ENCODE measurements at regions not wholly inside any gene's neighbourhood (a gene's known extent, or its start where the extent isn't known, plus 50 kb on each side); places are given as distances from the start of the nearest gene placed in this dataset.
"Not testable (repeated sequence)": the region's sequence is repeated elsewhere in the genome, so short reads cannot be mapped to it uniquely, and the experiment has no call there.

DNA sequence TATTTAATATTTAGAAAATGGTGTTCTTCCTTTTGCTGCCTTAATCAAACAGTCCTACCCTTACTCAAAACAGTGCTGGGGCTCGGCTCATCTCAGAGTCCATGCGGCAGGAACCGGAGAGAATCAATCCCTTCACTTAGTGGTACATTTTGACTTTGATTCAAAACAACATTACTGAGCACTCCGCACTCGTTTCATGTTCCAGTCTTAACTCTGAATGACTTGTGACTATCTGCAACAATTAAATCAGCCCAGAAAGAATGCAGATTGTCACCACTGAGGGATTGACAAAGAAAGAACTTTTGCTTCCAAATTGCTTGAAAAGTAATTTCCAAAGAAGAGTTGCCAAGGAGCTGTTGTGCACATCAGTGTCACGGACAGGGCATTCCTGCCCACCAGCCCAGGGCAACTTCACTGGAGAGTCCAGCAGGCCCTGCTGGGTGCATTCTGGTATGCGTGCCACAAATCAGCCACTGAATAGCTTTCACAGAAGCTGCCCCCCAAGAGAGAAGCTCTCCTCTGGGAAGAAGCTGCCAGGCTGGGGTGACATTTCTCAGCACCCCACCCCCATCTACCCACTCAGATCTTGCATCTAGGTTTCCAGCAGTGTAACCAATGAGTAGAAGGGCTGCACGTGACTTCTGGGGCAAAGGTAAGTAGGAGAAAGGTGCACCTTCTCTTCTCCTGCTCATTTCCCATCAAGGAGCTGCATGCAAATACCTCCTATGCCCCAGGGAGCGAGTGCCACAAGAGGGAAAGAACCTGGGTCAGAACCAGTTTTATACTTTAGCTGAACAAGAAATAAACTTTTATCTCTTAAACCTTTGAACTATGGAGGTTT, 84.6 kb upstream of the ATP8B1 start:
- no peak for DNase-seq (ENCODE audit: low read depth in 2 of 3, low spot score in 2 of 3)

DNA sequence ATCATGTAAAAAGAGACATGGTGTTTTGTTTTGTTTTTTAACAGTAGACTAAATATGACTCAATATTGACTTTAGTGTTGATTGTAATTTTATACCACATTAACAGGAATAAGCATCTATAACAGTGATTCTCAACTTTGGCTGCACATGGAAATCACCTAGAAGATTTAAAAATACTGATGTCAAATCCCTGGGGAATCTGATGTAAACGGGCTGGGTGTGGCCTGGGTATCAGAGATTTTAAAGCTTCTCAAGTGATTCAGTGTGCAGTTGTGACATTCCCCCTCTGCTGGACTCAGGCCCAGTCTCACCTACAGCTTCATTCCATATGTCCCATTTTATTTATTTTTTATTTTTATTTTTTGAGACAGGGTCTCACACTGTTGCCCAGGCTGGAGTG, 82.8 kb upstream of the ATP8B1 start:
- no peak for DNase-seq (ENCODE audit: low read depth in 2 of 3, low spot score in 2 of 3)

DNA sequence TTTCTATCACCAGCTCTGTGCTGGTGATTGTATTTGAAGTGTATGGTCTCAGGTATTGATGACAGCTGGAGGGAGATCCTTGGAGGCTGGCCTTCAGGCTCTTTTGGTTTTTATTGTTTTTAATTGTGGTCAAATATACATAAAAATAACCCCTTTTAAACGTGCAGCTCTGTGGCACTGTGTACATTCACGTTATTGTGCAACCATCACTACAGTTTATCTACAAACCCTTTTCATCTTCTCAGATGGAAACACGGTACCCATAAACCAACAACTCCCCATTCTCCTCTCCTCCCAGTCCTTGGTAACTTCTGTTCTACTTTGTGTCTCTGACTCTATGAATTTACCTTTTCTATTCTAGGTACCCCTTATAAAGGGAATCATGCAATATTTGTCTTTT, 79.3 kb upstream of the ATP8B1 start:
- DNase-seq (ENCODE audit: low read depth in 2 of 3, low spot score in 2 of 3) = no peak

DNA sequence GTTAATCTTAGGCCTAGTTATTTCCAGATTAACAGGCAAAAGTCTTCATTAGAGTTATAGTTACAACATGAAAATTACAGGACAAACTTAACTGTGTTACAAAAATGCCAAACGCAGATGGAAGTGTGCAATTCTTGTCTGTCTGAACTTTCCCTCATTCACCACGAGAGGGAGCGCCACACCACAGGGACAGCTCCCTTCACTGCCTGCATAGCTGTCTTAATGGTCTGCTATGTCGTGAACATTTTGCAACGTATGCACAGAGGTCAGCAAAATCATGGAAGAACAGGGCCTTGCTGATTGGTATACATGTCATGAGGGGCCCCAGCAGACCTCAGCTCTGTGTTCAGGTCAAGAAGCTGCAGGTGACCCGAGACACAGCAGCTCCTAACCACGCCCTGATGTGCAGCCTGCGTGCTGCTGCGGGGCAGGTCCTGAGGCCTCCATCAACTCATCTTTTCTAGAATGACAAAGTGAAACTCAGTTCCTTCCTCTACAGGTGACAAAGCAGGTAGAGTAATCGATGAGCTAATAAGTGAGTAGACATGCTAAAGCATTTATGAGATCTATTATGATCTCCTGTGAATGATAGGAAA, 78.8 kb upstream of the ATP8B1 start:
- peak; percentile 6 to 17 (median 12) for DNase-seq (ENCODE audit: low read depth in 2 of 3, low spot score in 2 of 3)

DNA sequence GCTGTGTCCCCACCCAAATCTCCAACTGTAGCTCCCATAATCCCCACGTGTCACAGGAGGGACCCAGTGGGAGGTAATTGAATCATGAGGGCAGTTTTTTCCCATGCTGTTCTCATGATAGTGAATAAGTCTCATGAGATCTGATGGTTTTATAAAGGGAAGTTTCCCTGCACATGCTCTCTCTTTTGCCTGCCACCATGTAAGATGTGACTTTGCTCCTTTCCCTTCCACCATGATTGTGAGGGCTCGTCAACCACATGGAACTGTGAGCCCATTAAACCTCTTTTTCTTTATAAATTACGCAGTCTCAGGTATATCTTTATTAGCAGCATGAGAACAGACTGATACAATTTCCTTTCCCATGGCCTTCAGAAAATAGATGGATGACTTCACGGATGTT, 76.8 kb upstream of the ATP8B1 start:
- DNase-seq (ENCODE audit: low read depth in 2 of 3, low spot score in 2 of 3) = not testable (repeated sequence)

DNA sequence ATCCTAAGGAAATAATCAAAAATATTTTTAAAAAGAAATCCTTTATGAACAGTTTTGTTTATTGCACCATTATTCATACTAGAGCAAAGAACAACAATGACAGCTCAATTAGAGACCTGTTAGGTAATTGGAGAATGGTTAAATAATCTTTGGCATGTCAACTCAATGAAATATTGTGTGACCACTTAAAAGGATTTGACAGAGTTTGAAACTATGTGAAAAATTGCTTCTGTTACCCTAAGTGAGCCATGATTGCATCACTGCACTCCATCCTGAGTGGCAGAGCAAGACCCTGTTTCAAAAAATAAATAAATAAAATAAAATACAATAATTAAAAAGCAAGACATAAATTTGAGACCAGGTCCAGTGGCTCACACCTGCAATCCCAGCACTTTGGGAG, 66.1 kb upstream of the ATP8B1 start:
- no peak for DNase-seq (ENCODE audit: low read depth in 2 of 3, low spot score in 2 of 3)

DNA sequence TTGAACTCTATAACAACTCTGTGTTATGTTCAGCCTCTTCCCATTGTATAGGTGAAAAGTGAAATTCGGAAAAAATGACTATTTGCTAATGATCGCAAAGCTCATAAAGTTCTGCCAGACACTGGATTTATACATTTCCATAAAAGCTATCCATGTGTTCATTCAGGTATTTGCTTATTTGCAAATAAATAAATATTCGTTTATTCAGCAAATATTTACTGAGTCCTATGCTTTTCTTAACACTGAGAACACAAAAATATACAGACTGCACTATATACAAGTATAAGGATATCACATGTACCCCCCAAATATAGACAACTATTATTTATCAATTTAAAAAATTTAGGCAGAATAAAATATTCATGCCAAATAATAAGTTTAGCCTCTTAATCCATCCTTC, 63.2 kb upstream of the ATP8B1 start:
- no peak for DNase-seq (ENCODE audit: low read depth in 2 of 3, low spot score in 2 of 3)

DNA sequence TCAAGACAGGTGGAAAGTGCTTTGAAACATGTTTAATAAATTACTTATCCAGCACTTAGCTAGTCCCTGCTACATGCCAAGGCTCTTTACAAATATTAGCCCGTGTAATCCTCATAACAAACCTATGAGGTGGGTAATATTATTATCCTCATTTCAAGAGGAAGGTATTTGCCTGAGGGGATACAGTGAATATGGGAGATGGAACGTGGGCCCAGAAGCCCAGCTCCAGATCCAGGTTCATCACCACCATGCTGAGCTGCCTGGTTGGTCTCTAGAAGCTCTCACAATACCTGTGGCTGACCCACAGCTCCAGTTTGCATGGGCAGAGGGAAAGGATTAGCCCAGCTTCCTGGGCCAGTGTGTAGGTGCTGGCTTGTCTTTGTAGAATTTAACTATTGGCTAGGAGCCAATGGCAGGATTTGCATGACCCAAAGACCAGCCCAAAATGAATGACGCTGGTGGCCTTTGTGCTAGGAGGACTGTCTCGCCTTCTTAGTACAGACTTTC, 61.6 kb upstream of the ATP8B1 start:
- DNase-seq (ENCODE audit: low read depth in 2 of 3, low spot score in 2 of 3) = no peak

DNA sequence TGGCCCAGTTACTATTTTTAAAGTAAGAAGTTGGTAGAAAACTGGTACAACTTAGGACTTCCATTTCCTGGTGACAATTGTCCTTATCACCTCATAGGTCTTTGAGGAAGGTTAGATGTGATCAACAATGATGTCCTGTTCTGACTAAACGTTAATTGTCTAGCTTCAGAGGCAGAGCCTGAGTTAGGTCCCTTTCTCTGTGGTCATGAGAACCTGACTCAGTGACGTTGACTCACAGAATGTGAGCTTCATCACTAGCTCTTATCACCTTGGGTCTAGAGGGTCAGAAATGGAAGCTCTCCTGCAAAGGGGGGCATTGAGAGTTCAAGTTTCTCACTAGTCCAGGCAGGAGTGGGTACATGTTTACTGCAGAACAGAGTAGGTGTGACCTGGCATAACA, 60.6 kb upstream of the ATP8B1 start:
- DNase-seq (ENCODE audit: low read depth in 2 of 3, low spot score in 2 of 3) = no peak

DNA sequence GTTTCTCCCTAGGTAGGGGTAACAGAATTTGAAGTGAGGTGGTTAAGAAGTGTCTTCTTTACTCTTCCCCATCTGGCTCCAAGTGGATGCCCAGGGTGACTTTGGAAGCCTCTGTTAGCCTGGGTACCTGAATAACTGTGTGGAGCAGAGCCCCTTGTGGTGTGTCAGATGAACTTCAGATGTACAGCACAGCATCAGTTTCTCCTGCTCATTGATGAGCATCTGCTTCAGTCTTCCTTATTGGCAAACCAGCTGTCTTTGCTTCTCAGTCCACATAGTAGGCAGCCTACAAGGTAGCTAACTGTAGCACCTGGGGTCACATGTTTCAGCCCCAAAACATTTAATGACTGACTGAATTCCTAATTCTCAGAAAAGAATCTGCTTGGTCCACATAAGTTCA, 56.2 kb upstream of the ATP8B1 start:
- DNase-seq (ENCODE audit: low read depth in 2 of 3, low spot score in 2 of 3) = no peak

DNA sequence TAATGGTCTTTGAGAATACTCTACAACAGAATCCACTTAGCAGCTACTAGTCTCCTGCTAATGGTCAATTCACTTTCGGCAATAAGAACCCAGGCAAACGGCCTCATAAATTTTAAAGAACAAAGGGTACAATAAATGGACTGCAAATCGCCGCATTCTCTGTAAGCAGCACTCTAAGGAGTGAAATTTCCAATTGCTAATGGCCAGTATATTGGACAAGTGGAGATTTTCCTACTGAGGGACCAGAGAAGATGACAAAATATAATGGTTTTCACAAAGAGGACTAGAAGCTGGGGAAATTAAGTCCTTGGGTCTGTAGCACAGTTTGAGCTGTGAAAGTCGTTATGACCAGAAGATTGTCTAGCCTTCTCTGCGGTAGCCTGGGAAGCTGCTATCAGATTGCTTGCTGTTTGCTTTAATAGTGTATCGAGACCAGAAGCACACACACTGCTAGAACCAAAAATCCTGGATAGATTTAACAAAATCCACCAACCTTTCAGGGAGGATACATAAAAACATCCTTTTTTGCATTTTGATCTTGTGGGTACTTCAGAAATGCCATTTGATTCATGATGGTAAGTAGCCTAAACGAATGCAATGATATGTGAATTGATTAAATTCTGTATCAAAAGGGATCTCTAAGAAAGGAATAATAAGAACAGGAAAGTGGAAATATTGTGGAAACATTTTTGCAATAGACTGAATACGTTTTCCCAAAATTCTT, 53.6 kb upstream of the ATP8B1 start:
- DNase-seq (ENCODE audit: low read depth in 2 of 3, low spot score in 2 of 3) = no peak

DNA sequence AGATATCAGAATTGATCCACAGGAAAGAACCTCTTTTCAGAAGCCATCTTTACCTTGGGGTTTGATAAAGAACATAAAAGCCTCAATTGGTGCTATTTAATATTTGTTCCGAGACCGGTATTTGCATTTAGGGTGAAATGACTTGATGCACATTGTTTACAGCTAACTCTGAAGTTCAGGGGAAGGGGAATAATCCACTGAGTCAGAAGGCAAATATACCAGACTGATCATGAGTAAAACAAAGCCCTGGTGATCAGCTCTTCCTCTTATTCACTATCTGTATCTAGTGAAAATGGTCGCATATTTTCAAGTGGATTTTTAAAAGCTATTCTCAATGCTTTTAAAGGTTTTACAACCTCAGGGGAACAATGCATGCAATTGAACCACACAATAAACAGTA, 53.0 kb upstream of the ATP8B1 start:
- no peak for DNase-seq (ENCODE audit: low read depth in 2 of 3, low spot score in 2 of 3)

DNA sequence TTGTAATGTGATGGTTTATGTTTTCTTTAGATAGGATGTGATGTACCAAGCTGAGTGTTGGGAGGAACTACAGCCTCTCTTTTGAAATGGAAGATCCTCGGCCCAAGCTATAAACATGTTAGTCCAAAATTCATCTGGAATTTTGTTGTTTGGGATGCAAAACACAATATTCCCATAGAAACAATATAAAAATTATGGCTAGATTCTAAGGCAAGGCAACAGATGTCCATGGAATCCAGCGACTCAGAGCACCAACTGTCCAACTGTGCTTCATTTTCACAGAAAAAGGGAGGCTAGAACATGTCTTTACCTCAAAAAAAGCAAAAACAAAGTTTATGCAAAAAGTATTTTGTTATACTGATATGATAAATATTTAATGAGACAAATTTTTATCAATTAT, 52.4 kb upstream of the ATP8B1 start:
- DNase-seq (ENCODE audit: low read depth in 2 of 3, low spot score in 2 of 3) = no peak

DNA sequence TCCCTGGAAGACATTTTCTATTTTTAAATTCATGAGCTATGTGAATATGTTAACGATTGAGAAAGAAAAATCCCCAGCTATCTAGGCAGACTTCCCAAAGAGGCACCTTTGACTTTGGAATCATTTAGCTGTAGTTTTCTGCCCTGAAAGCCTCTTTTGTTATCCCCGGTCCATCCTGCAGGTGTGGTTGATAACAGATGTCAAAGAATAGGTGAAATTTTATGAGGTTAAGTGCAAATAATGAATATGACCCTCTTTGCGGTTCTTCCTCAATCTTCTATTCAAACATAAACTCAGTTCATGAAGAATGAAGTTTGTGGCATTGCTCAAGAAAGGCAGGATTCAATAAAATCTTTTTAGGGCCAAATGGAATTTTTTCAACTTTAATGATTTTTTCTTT, 51.6 kb upstream of the ATP8B1 start:
- DNase-seq (ENCODE audit: low read depth in 2 of 3, low spot score in 2 of 3) = no peak

DNA sequence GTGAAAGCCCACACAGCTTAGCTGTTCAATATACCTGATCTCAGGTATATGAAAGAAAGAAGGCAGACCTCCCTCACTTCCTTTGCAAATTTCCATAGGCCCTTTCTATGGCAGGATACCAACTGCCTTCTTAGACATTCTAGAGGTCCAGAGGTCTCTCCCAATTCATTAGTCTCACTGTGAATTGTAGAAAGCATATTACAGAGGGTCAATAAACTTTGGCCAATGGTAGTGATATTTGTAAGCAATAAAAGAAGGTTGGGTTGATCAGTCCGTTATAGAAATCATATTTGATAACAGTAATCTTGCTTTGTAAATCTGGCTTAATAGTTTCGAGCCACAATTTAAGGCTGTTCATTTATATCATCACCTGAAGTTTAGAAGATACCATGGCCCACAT, 50.7 kb upstream of the ATP8B1 start:
- DNase-seq (ENCODE audit: low read depth in 2 of 3, low spot score in 2 of 3) = no peak

DNA sequence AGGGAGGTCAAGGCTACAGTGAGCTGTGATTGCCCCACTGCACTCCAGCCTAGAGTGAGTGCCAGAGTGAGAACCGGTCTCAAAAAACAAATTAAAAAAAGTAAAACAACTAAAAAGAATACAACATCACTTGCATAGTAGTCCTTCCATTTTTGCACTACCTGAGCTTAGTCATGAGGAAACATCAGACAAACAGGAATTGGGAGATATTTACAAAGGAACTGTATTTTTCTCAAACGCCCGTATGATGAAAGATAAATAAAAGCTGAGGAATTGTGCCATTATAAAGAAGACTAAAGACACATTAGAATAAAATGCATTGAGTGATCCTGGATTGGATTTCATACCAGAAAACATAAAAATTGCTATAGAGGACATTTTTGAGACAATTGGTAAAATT, 50.0 kb upstream of the ATP8B1 start:
- DNase-seq (ENCODE audit: low read depth in 2 of 3, low spot score in 2 of 3) = no peak

Measured in activated CD8-positive, alpha-beta memory T cell treated with anti-CD3 and anti-CD28 coated beads for 48 hours (primary cell).